ENCODE measurements at regions not wholly inside any gene's neighbourhood (a gene's known extent, or its start where the extent isn't known, plus 50 kb on each side); places are given as distances from the start of the nearest gene placed in this dataset.

GRCh38 chr18:71136487-71136886, 847.6 kb downstream of the SOCS6 start:
- H3K27ac ChIP-seq (ENCODE audit: low read depth, low read length) = no peak overlapping the region
- H3K27me3 Mint-ChIP-seq = no peaks in the 10 kb centered on the region
- no peaks in the 10 kb centered on the region for H3K4me1 ChIP-seq (ENCODE audit: control insufficient read depth in 2 of 2, insufficient read depth in 2 of 2, low read length in 2 of 2)

GRCh38 chr18:71134122-71134521, 845.3 kb downstream of the SOCS6 start:
- no peaks in the 10 kb centered on the region for H3K4me1 ChIP-seq (ENCODE audit: control insufficient read depth in 2 of 2, insufficient read depth in 2 of 2, low read length in 2 of 2)
- ATAC-seq = no peak
- H3K27me3 ChIP-seq (ENCODE audit: control insufficient read depth in 2 of 2, insufficient read depth in 2 of 2, low read length in 2 of 2) = no peaks in the 10 kb centered on the region
- no peaks in the 10 kb centered on the region for H3K36me3 Mint-ChIP-seq
- H3K27ac Mint-ChIP-seq = no peak overlapping the region
- H3K4me1 Mint-ChIP-seq = no peaks in the 10 kb centered on the region
- H3K27ac ChIP-seq (ENCODE audit: low read depth, low read length) = no peak overlapping the region
- H3K27me3 Mint-ChIP-seq = no peaks in the 10 kb centered on the region
- POLR2A ChIA-PET = no interaction called here
- no peak for DNase-seq
- no peak overlapping the region for H3K4me3 Mint-ChIP-seq
- intact Hi-C loops (cut with micrococcal nuclease) = no loop called here
- H3K4me3 ChIP-seq (ENCODE audit: low read length) = no peak overlapping the region
- H3K9me3 Mint-ChIP-seq = peaks cover 0 to 6% (median 0%) of the 10 kb centered on the region in 11 donors
- H3K36me3 ChIP-seq (ENCODE audit: control insufficient read depth in 2 of 3, insufficient read depth in 3 of 3, low read length in 3 of 3) = no peaks in the 10 kb centered on the region
- H3K9me3 ChIP-seq (ENCODE audit: control insufficient read depth in 2 of 3, low read length in 3 of 3) = no peaks in the 10 kb centered on the region
- CTCF ChIA-PET = no interaction called here

More at GRCh38 chr18:71136487-71136886, 847.6 kb downstream of the SOCS6 start:
- Mint-ChIP-seq H3K9me3 (peaks cover 0 to 8% (median 0%) of the 10 kb centered on the region in 11 donors), H3K4me3 (no peak overlapping the region), H3K4me1 (no peaks in the 10 kb centered on the region), H3K27ac (no peak overlapping the region), H3K36me3 (no peaks in the 10 kb centered on the region)
- no peak for ATAC-seq
- CTCF ChIA-PET = no interaction called here
- no peak for DNase-seq
- POLR2A ChIA-PET = no interaction called here
- Histone ChIP-seq H3K36me3 (ENCODE audit: control insufficient read depth in 2 of 3, insufficient read depth in 3 of 3, low read length in 3 of 3) (no peaks in the 10 kb centered on the region), H3K4me3 (ENCODE audit: low read length) (no peak overlapping the region), H3K27me3 (ENCODE audit: control insufficient read depth in 2 of 2, insufficient read depth in 2 of 2, low read length in 2 of 2) (no peaks in the 10 kb centered on the region), H3K9me3 (ENCODE audit: control insufficient read depth in 2 of 3, low read length in 3 of 3) (no peaks in the 10 kb centered on the region)
- intact Hi-C loops (cut with micrococcal nuclease) = no loop called here

- Mint-ChIP-seq H3K4me1 (no peaks in the 10 kb centered on the region), H3K36me3 (no peaks in the 10 kb centered on the region), H3K9me3 (peaks cover 0 to 6% (median 0%) of the 10 kb centered on the region in 11 donors), H3K27me3 (no peaks in the 10 kb centered on the region), H3K27ac (no peak overlapping the region), H3K4me3 (no peak overlapping the region)
- Histone ChIP-seq H3K9me3 (ENCODE audit: control insufficient read depth in 2 of 3, low read length in 3 of 3) (no peaks in the 10 kb centered on the region), H3K36me3 (ENCODE audit: control insufficient read depth in 2 of 3, insufficient read depth in 3 of 3, low read length in 3 of 3) (no peaks in the 10 kb centered on the region), H3K27ac (ENCODE audit: low read depth, low read length) (no peak overlapping the region), H3K27me3 (ENCODE audit: control insufficient read depth in 2 of 2, insufficient read depth in 2 of 2, low read length in 2 of 2) (no peaks in the 10 kb centered on the region), H3K4me1 (ENCODE audit: control insufficient read depth in 2 of 2, insufficient read depth in 2 of 2, low read length in 2 of 2) (no peaks in the 10 kb centered on the region), H3K4me3 (ENCODE audit: low read length) (no peak overlapping the region)
- ChIA-PET POLR2A (no interaction called here), CTCF (interaction anchor here (0.6 kb wide), 1 partner anchor 215 kb away, joined by 3 read pairs; no protein-coding TSS in a partner anchor)
- DNase-seq = no peak
- intact Hi-C loops (cut with micrococcal nuclease) = no loop called here
- ATAC-seq = no peak
Measured at GRCh38 chr18:71131918-71132317, 843.1 kb downstream of the SOCS6 start.

GRCh38 chr18:71130351-71130750, 841.5 kb downstream of the SOCS6 start:
- H3K36me3 Mint-ChIP-seq = no peaks in the 10 kb centered on the region
- H3K36me3 ChIP-seq (ENCODE audit: control insufficient read depth in 2 of 3, insufficient read depth in 3 of 3, low read length in 3 of 3) = no peaks in the 10 kb centered on the region
- no peak overlapping the region for H3K27ac Mint-ChIP-seq
- CTCF ChIA-PET = no interaction called here
- intact Hi-C loops (cut with micrococcal nuclease) = no loop called here
- no peaks in the 10 kb centered on the region for H3K4me1 Mint-ChIP-seq
- ATAC-seq (no peak), DNase-seq (no peak)
- no peak overlapping the region for H3K4me3 Mint-ChIP-seq
- no peaks in the 10 kb centered on the region for H3K27me3 ChIP-seq (ENCODE audit: control insufficient read depth in 2 of 2, insufficient read depth in 2 of 2, low read length in 2 of 2)
- H3K27ac ChIP-seq (ENCODE audit: low read depth, low read length) = no peak overlapping the region
- H3K9me3 Mint-ChIP-seq = peaks cover 0 to 6% (median 0%) of the 10 kb centered on the region in 11 donors
- H3K27me3 Mint-ChIP-seq = no peaks in the 10 kb centered on the region
- H3K4me1 ChIP-seq (ENCODE audit: control insufficient read depth in 2 of 2, insufficient read depth in 2 of 2, low read length in 2 of 2) = no peaks in the 10 kb centered on the region
- no peak overlapping the region for H3K4me3 ChIP-seq (ENCODE audit: low read length)
- H3K9me3 ChIP-seq (ENCODE audit: control insufficient read depth in 2 of 3, low read length in 3 of 3) = no peaks in the 10 kb centered on the region
- POLR2A ChIA-PET = no interaction called here

GRCh38 chr18:71125581-71125980, 836.7 kb downstream of the SOCS6 start:
- POLR2A ChIA-PET = no interaction called here
- H3K27me3 Mint-ChIP-seq = no peaks in the 10 kb centered on the region

GRCh38 chr18:71116535-71116934, 827.7 kb downstream of the SOCS6 start:
- Histone ChIP-seq H3K9me3 (ENCODE audit: control insufficient read depth in 2 of 3, low read length in 3 of 3) (peaks cover 0 to under 1% (median 0%) of the 10 kb centered on the region in 3 experiments), H3K27me3 (ENCODE audit: control insufficient read depth in 2 of 2, insufficient read depth in 2 of 2, low read length in 2 of 2) (no peaks in the 10 kb centered on the region), H3K27ac (ENCODE audit: low read depth, low read length) (no peak overlapping the region), H3K4me3 (ENCODE audit: low read length) (no peak overlapping the region), H3K36me3 (ENCODE audit: control insufficient read depth in 2 of 3, insufficient read depth in 3 of 3, low read length in 3 of 3) (no peaks in the 10 kb centered on the region), H3K4me1 (ENCODE audit: control insufficient read depth in 2 of 2, insufficient read depth in 2 of 2, low read length in 2 of 2) (no peaks in the 10 kb centered on the region)
- intact Hi-C loops (cut with micrococcal nuclease) = no loop called here
- ChIA-PET CTCF (no interaction called here), POLR2A (no interaction called here)
- no peaks in the 10 kb centered on the region for H3K4me1 Mint-ChIP-seq
- no peaks in the 10 kb centered on the region for H3K36me3 Mint-ChIP-seq
- H3K27ac Mint-ChIP-seq = no peak overlapping the region
- H3K27me3 Mint-ChIP-seq = no peaks in the 10 kb centered on the region
- no peak for DNase-seq
- H3K9me3 Mint-ChIP-seq = peaks cover 0 to 21% (median 4%) of the 10 kb centered on the region in 11 donors
- no peak overlapping the region for H3K4me3 Mint-ChIP-seq
- ATAC-seq = no peak

More at GRCh38 chr18:71125581-71125980, 836.7 kb downstream of the SOCS6 start:
- no peaks in the 10 kb centered on the region for H3K4me1 Mint-ChIP-seq
- Histone ChIP-seq H3K27ac (ENCODE audit: low read depth, low read length) (no peak overlapping the region), H3K27me3 (ENCODE audit: control insufficient read depth in 2 of 2, insufficient read depth in 2 of 2, low read length in 2 of 2) (no peaks in the 10 kb centered on the region), H3K36me3 (ENCODE audit: control insufficient read depth in 2 of 3, insufficient read depth in 3 of 3, low read length in 3 of 3) (no peaks in the 10 kb centered on the region), H3K4me3 (ENCODE audit: low read length) (no peak overlapping the region), H3K4me1 (ENCODE audit: control insufficient read depth in 2 of 2, insufficient read depth in 2 of 2, low read length in 2 of 2) (no peaks in the 10 kb centered on the region), H3K9me3 (ENCODE audit: control insufficient read depth in 2 of 3, low read length in 3 of 3) (peaks cover 0 to 5% (median 0%) of the 10 kb centered on the region in 3 experiments)
- CTCF ChIA-PET = no interaction called here
- intact Hi-C loops (cut with micrococcal nuclease) = no loop called here
- ATAC-seq = no peak
- H3K36me3 Mint-ChIP-seq = no peaks in the 10 kb centered on the region
- H3K27ac Mint-ChIP-seq = no peak overlapping the region
- H3K4me3 Mint-ChIP-seq = no peak overlapping the region
- H3K9me3 Mint-ChIP-seq = peaks cover 2 to 29% (median 10%) of the 10 kb centered on the region in 11 donors
- no peak for DNase-seq

GRCh38 chr18:71115261-71115660, 826.4 kb downstream of the SOCS6 start:
- intact Hi-C loops (cut with micrococcal nuclease) = no loop called here
- POLR2A ChIA-PET = no interaction called here

More at GRCh38 chr18:71115261-71115660, 826.4 kb downstream of the SOCS6 start:
- Mint-ChIP-seq H3K9me3 (peaks cover 0 to 10% (median 3%) of the 10 kb centered on the region in 11 donors), H3K36me3 (no peaks in the 10 kb centered on the region), H3K4me1 (no peaks in the 10 kb centered on the region), H3K27me3 (no peaks in the 10 kb centered on the region), H3K27ac (no peak overlapping the region), H3K4me3 (no peak overlapping the region)
- Histone ChIP-seq H3K9me3 (ENCODE audit: control insufficient read depth in 2 of 3, low read length in 3 of 3) (no peaks in the 10 kb centered on the region), H3K4me1 (ENCODE audit: control insufficient read depth in 2 of 2, insufficient read depth in 2 of 2, low read length in 2 of 2) (no peaks in the 10 kb centered on the region), H3K27ac (ENCODE audit: low read depth, low read length) (no peak overlapping the region), H3K36me3 (ENCODE audit: control insufficient read depth in 2 of 3, insufficient read depth in 3 of 3, low read length in 3 of 3) (no peaks in the 10 kb centered on the region), H3K27me3 (ENCODE audit: control insufficient read depth in 2 of 2, insufficient read depth in 2 of 2, low read length in 2 of 2) (no peaks in the 10 kb centered on the region), H3K4me3 (ENCODE audit: low read length) (no peak overlapping the region)
- no peak for DNase-seq
- CTCF ChIA-PET = no interaction called here
- ATAC-seq = no peak

Measured in naive thymus-derived CD4-positive, alpha-beta T cell (primary cell).